ENCODE measurements at regions not wholly inside any gene's neighbourhood (a gene's known extent, or its start where the extent isn't known, plus 50 kb on each side); places are given as distances from the start of the nearest gene placed in this dataset.

DNA sequence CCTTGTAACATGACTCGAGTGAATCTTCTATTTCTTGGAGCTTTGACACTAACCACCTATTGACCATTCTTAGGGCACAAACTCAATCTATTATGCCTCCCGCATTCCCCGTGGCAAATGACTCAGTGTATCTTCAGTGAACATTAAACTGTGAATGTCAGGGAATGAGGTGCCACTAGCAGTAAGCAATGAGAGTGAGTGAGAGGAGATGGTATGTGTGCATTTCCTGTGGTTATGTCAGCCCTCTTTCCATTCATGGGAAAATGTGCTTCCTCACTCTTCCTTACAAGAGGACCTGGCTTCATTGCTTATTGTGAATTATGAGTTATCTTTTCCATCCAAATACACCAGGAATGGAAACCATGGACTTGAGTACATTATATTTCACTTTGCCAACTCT lies 229.2 kb downstream of the EMP1 start:
- DNase-seq, result no peak
- H3K36me3 ChIP-seq, result no peaks in the 10 kb centered on the region
- no peak for TF ChIP-seq CTCF (IDR thresholded peaks at IDR 0.05)
- no peaks in the 10 kb centered on the region for H3K9me3 ChIP-seq
- intact Hi-C loops (cut with DNase I), result no loop called here
- no peaks in the 10 kb centered on the region for H3K27me3 ChIP-seq
- H3K4me3 ChIP-seq, result no peak overlapping the region
- no peaks in the 10 kb centered on the region for H3K4me1 ChIP-seq
- H3K27ac ChIP-seq, result no peak overlapping the region
- H3K9ac ChIP-seq (ENCODE audit: low read depth in 2 of 2, low read length in 2 of 2), result no peak overlapping the region

GRCh38 chr12:13422291-13422690 lies 225.8 kb downstream of the EMP1 start:
- intact Hi-C loops (cut with DNase I), result no loop called here
- no peak for TF ChIP-seq CTCF (IDR thresholded peaks at IDR 0.05)
- no peaks in the 10 kb centered on the region for H3K36me3 ChIP-seq
- H3K9me3 ChIP-seq, result no peaks in the 10 kb centered on the region
- no peaks in the 10 kb centered on the region for H3K27me3 ChIP-seq
- no peak overlapping the region for H3K9ac ChIP-seq (ENCODE audit: low read depth in 2 of 2, low read length in 2 of 2)
- no peaks in the 10 kb centered on the region for H3K4me1 ChIP-seq
- no peak overlapping the region for H3K4me3 ChIP-seq
- DNase-seq, result no peak
- H3K27ac ChIP-seq, result no peak overlapping the region

- no peak overlapping the region for H3K9ac ChIP-seq (ENCODE audit: low read depth in 2 of 2, low read length in 2 of 2)
- no peaks in the 10 kb centered on the region for H3K36me3 ChIP-seq
- no peak for TF ChIP-seq CTCF (IDR thresholded peaks at IDR 0.05)
- H3K4me1 ChIP-seq, result no peaks in the 10 kb centered on the region
- no peak for DNase-seq
- H3K4me3 ChIP-seq, result no peak overlapping the region
- no peak overlapping the region for H3K27ac ChIP-seq
- H3K27me3 ChIP-seq, result no peaks in the 10 kb centered on the region
- intact Hi-C loops (cut with DNase I), result no loop called here
- no peaks in the 10 kb centered on the region for H3K9me3 ChIP-seq
Observed at GRCh38 chr12:13417516-13417915, 221.0 kb downstream of the EMP1 start.

DNA sequence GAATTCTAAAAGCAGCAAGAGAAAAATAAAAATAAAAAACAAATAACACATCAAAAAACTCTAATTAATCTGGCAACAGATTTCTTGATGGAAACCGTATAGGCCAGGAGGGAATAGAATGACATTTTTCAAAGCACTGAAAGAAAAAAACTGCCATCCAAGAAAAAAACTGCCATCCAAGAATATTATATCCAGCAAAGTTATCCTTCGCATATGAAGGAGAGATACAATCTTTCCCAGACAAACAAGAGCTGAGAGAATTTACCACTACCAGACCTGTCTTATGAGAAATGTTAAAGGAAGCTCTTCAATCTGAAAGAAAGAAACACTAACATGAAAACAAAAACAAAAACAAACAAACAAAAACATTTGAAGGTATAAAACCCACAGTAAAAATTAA lies 214.8 kb downstream of the EMP1 start:
- Histone ChIP-seq H3K4me1 (no peaks in the 10 kb centered on the region), H3K36me3 (no peaks in the 10 kb centered on the region), H3K4me3 (no peak overlapping the region), H3K27me3 (no peaks in the 10 kb centered on the region), H3K9ac (ENCODE audit: low read depth in 2 of 2, low read length in 2 of 2) (no peak overlapping the region), H3K27ac (no peak overlapping the region), H3K9me3 (no peaks in the 10 kb centered on the region)
- DNase-seq, result no peak
- intact Hi-C loops (cut with DNase I), result no loop called here
- no peak for TF ChIP-seq CTCF (IDR thresholded peaks at IDR 0.05)

- Histone ChIP-seq H3K27me3 (no peaks in the 10 kb centered on the region), H3K36me3 (no peaks in the 10 kb centered on the region), H3K4me3 (no peak overlapping the region), H3K9ac (ENCODE audit: low read depth in 2 of 2, low read length in 2 of 2) (no peak overlapping the region), H3K4me1 (no peaks in the 10 kb centered on the region), H3K27ac (no peak overlapping the region), H3K9me3 (no peaks in the 10 kb centered on the region)
- no peak for TF ChIP-seq CTCF (IDR thresholded peaks at IDR 0.05)
- intact Hi-C loops (cut with DNase I), result no loop called here
- no peak for DNase-seq
Observed at GRCh38 chr12:13405961-13406703, 209.6 kb downstream of the EMP1 start.

Data from colonic mucosa (tissue), 4 donors.